Fibroblast of mammary gland (primary cell): ENCODE measurements at regions not wholly inside any gene's neighbourhood (a gene's known extent, or its start where the extent isn't known, plus 50 kb on each side); places are given as distances from the start of the nearest gene placed in this dataset.

Experiments
- DNase-seq: peaks from one replicate; pipeline ENCODE4 v3.0.0-alpha.2; 2010; ENCODE audit warnings: low read depth
- H3K4me3 ChIP-seq: 2 replicates; pipeline ENCODE4 v1.5.1; 2011; ENCODE audit warnings: low read depth, mild to moderate bottlenecking, low read length, moderate library complexity; ENCODE audit not compliant: control insufficient read depth
- TF ChIP-seq, protein P1 (sequence below): conservative IDR thresholded peaks from 2 replicates; pipeline ENCODE4 v1.5.1; 2011; ENCODE audit warnings: low read depth, low read length, inconsistent platforms; ENCODE audit not compliant: control insufficient read depth, insufficient read depth

DNA sequence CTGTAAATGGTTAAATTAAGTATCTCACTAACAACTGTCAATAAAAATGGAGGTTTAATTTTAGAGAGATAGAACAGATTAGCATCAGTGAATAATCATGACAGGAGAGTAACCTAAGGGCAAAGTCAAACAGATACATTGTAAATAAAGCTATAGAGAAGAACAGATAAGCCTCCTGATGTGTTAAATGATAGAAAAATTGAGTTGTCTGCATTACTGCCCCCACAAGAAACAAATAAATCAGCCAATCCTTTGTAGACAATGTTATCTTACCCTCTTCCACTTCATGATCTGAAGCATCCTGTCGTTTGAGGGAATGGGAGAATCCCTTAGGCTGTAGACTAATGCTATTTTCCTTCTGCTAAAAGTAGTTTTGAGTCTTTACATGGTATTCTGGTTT lies 147.8 kb downstream of the PCDH18 start:
- H3K4me3 ChIP-seq, result no peak overlapping the region
- no peak for DNase-seq
- TF ChIP-seq, protein P1, sequence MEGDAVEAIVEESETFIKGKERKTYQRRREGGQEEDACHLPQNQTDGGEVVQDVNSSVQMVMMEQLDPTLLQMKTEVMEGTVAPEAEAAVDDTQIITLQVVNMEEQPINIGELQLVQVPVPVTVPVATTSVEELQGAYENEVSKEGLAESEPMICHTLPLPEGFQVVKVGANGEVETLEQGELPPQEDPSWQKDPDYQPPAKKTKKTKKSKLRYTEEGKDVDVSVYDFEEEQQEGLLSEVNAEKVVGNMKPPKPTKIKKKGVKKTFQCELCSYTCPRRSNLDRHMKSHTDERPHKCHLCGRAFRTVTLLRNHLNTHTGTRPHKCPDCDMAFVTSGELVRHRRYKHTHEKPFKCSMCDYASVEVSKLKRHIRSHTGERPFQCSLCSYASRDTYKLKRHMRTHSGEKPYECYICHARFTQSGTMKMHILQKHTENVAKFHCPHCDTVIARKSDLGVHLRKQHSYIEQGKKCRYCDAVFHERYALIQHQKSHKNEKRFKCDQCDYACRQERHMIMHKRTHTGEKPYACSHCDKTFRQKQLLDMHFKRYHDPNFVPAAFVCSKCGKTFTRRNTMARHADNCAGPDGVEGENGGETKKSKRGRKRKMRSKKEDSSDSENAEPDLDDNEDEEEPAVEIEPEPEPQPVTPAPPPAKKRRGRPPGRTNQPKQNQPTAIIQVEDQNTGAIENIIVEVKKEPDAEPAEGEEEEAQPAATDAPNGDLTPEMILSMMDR, result no peak

DNA sequence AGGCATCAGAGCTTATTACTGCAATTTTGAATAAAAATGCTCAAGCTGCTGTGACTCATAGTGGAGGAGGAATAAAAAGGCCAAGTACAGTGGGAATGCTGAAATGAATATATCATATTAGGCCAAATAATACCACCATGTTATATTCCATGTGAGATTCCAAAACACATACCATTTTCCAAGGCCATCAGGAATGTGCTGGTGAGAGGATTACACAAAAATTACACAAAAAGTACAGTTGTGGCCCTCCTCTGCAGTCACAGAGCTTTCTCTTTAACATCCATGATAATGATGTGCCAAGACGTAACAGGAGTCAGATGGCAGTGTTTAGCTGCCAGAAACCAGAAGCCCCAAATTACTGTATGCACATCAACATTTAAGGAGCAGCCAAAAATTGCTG lies 153.5 kb downstream of the PCDH18 start:
- no peak overlapping the region for H3K4me3 ChIP-seq
- TF ChIP-seq, protein P1, result no peak
- DNase-seq, result peak; percentile 61

DNA sequence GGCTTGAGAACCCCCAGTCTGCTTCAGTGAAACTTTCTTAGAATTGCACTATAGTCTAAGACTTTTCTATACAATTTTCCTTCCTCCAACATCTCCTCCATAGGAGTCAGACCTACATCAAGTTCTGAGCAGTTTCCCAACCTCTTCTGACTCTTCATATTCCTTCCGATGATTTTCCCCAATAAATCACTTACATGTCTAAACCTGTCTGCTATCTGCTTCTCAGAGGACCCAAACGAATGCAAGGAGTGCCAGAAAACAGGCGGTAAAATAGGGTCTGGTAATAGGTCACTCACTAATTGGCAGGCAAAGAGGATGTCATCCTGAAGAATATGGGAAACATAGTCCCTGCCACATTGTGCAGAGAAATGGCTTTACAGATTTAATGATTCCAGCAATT lies 153.9 kb downstream of the PCDH18 start:
- TF ChIP-seq, protein P1, result no peak
- H3K4me3 ChIP-seq, result no peak overlapping the region
- DNase-seq, result no peak

DNA sequence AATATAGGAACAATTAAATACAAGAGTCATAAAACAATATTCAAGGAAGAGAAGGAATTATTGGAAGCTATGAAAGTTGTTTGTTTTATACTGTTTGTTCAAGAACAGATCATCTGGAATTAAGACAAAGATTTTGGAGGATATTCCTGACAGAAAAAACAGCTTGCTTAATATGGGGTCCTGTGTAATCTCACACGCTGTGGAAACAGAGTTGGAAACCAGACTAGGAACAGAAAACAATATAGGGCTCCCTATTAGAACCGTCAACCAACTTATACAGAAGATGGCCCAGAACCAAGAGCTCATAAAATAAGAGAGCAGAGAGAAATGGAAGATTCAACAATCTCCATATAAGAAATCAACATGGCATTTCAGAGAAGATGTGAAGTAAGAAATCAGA lies 156.0 kb downstream of the PCDH18 start:
- TF ChIP-seq, protein P1, result no peak
- H3K4me3 ChIP-seq, result no peak overlapping the region
- DNase-seq, result no peak

DNA sequence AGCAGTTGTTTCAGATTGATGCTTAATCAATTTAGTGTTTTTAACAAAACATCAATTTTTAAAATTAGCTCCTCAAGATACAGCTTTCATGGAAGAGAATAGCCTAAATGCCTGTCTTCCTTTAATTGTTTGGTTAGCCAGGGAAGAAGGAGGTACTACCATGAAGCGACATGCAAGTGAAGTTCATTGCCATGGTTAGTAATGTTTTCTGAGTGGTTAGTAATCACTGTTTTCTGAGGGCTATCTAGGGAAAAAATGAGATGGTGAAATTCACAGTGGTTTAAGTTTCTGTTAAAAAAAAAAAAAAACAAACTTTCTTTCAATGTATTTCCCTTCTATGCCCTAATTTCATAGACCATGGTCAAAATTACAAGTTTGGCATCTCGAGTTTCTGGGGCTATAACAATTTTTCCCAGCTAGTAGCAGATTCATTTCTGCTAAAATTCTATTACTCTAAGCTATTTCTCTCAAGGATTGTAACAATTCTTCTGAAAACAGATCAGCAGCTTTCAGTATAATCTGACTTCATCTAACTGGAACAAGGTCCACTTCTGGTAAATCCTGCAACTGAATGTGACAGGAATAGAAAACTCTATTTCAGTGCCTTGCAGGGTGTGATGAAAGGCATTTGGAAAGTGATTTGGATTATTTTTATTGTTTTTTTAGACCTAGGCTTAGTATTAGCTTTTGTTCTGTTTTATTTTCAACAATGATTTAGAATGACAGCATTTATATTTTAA lies 157.0 kb downstream of the PCDH18 start:
- no peak overlapping the region for H3K4me3 ChIP-seq
- TF ChIP-seq, protein P1, result no peak
- DNase-seq, result peak; percentile 37

DNA sequence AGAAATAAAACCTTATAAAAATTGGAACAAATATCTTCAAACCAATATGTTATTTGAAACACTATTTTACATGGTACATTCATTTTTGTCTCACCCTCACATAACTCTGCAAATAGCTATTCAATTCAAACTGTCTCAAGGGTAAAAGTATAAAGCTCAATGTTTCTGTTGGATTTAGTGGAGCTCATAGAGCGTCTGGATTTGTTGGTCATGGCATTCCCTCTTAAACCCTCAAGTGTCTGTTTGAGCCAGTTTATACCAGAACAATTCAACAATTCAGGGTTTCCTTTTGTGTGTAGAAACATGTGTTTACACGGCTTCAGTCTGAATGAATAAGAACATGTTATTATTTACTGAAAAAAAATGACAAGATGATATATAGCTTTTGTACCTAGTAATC lies 161.6 kb downstream of the PCDH18 start:
- TF ChIP-seq, protein P1, result no peak
- no peak for DNase-seq
- H3K4me3 ChIP-seq, result no peak overlapping the region
